ENCODE measurements at regions not wholly inside any gene's neighbourhood (a gene's known extent, or its start where the extent isn't known, plus 50 kb on each side); places are given as distances from the start of the nearest gene placed in this dataset.
"Not testable (repeated sequence)": the region's sequence is repeated elsewhere in the genome, so short reads cannot be mapped to it uniquely, and the experiment has no call there.

GRCh38 chr9:28984016-28984415 is 1410.7 kb upstream of the C9orf72 start:
- no peaks in the 10 kb centered on the region for H4K20me1 ChIP-seq (ENCODE audit: insufficient read depth, low read length)
- H2AFZ ChIP-seq (ENCODE audit: low read depth, low read length) = no peak overlapping the region
- no peaks in the 10 kb centered on the region for H3K27me3 ChIP-seq (ENCODE audit: low read depth, low read length)
- no peak overlapping the region for H3K4me2 ChIP-seq (ENCODE audit: low read length)
- no peak overlapping the region for H3K27ac ChIP-seq (ENCODE audit: low read length)
- no peak overlapping the region for H3K9ac ChIP-seq (ENCODE audit: low read length)
- H3K79me2 ChIP-seq (ENCODE audit: low read length) = no peaks in the 10 kb centered on the region
- H3K9me3 ChIP-seq (ENCODE audit: insufficient read depth, low read length) = no peaks in the 10 kb centered on the region
- H3K4me1 ChIP-seq (ENCODE audit: low read length) = no peaks in the 10 kb centered on the region
- no peak overlapping the region for H3K4me3 ChIP-seq (ENCODE audit: low read length)
- H3K36me3 ChIP-seq (replicated peaks; ENCODE audit: low read depth, low read length) = no peaks in the 10 kb centered on the region
- no peak for TF ChIP-seq EZH2phosphoT487 (IDR thresholded peaks at IDR 0.05; ENCODE audit: low read depth)

GRCh38 chr9:28990009-28990408 is 1416.7 kb upstream of the C9orf72 start:
- H3K27me3 ChIP-seq (ENCODE audit: low read depth, low read length); H2AFZ ChIP-seq (ENCODE audit: low read depth, low read length); H4K20me1 ChIP-seq (ENCODE audit: insufficient read depth, low read length); H3K79me2 ChIP-seq (ENCODE audit: low read length); H3K4me1 ChIP-seq (ENCODE audit: low read length); H3K4me2 ChIP-seq (ENCODE audit: low read length); H3K4me3 ChIP-seq (ENCODE audit: low read length); H3K9ac ChIP-seq (ENCODE audit: low read length); H3K36me3 ChIP-seq (replicated peaks; ENCODE audit: low read depth, low read length); H3K27ac ChIP-seq (ENCODE audit: low read length); H3K9me3 ChIP-seq (ENCODE audit: insufficient read depth, low read length): not testable (repeated sequence)

DNA sequence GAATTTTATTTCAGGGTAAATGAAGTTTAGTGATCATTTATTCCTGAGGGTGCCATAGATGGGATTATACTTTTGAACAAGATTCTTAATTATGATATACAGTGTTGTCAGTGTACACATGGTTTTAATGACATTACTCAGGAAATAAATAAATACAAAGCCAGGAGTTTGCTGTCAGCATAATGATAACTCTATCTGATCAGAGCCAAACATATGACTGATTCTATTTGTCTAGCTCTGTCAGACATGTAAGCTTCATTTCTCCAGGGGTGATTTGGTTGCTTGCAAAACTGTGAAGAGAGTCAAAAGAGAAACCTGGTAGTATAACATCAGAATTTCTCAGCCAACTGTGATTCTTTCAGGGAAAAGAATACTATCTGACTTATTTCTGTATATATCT is 1425.8 kb upstream of the C9orf72 start:
- Histone ChIP-seq H3K4me2 (ENCODE audit: low read length) (no peak overlapping the region), H2AFZ (ENCODE audit: low read depth, low read length) (no peak overlapping the region), H3K27ac (ENCODE audit: low read length) (no peak overlapping the region), H3K36me3 (replicated peaks; ENCODE audit: low read depth, low read length) (no peaks in the 10 kb centered on the region), H3K27me3 (ENCODE audit: low read depth, low read length) (no peaks in the 10 kb centered on the region), H3K4me3 (ENCODE audit: low read length) (no peak overlapping the region), H3K79me2 (ENCODE audit: low read length) (no peaks in the 10 kb centered on the region), H3K9me3 (ENCODE audit: insufficient read depth, low read length) (no peaks in the 10 kb centered on the region), H3K4me1 (ENCODE audit: low read length) (no peaks in the 10 kb centered on the region), H3K9ac (ENCODE audit: low read length) (no peak overlapping the region), H4K20me1 (ENCODE audit: insufficient read depth, low read length) (no peaks in the 10 kb centered on the region)
- TF ChIP-seq, protein P1, sequence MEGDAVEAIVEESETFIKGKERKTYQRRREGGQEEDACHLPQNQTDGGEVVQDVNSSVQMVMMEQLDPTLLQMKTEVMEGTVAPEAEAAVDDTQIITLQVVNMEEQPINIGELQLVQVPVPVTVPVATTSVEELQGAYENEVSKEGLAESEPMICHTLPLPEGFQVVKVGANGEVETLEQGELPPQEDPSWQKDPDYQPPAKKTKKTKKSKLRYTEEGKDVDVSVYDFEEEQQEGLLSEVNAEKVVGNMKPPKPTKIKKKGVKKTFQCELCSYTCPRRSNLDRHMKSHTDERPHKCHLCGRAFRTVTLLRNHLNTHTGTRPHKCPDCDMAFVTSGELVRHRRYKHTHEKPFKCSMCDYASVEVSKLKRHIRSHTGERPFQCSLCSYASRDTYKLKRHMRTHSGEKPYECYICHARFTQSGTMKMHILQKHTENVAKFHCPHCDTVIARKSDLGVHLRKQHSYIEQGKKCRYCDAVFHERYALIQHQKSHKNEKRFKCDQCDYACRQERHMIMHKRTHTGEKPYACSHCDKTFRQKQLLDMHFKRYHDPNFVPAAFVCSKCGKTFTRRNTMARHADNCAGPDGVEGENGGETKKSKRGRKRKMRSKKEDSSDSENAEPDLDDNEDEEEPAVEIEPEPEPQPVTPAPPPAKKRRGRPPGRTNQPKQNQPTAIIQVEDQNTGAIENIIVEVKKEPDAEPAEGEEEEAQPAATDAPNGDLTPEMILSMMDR (IDR thresholded peaks at IDR 0.05; ENCODE audit: low read depth, low read length) = no peak
- TF ChIP-seq EZH2phosphoT487 (IDR thresholded peaks at IDR 0.05; ENCODE audit: low read depth) = no peak

DNA sequence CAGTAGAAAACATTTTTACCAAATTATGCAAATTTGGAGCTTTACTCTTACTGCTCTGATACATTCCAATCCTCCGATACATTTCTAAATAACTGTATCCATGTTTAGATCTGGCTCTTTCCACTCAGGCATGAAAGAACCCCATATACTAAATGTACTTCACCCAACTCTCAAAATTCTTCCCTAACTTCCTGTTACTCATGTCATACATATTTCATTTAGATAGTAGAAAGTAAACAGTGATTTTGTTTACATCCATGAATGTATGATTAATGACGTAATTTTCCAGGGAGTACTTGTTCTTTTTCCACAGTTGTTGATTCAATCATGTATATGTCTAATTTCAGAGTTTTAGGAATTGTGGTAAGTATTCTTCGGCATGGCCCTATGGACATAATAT is 1426.5 kb upstream of the C9orf72 start:
- H3K9ac ChIP-seq (ENCODE audit: low read length) = no peak overlapping the region
- H3K4me1 ChIP-seq (ENCODE audit: low read length) = no peaks in the 10 kb centered on the region
- H3K79me2 ChIP-seq (ENCODE audit: low read length) = no peaks in the 10 kb centered on the region
- no peaks in the 10 kb centered on the region for H3K36me3 ChIP-seq (replicated peaks; ENCODE audit: low read depth, low read length)
- H3K4me3 ChIP-seq (ENCODE audit: low read length) = no peak overlapping the region
- H4K20me1 ChIP-seq (ENCODE audit: insufficient read depth, low read length) = no peaks in the 10 kb centered on the region
- H2AFZ ChIP-seq (ENCODE audit: low read depth, low read length) = no peak overlapping the region
- H3K27me3 ChIP-seq (ENCODE audit: low read depth, low read length) = no peaks in the 10 kb centered on the region
- no peak overlapping the region for H3K4me2 ChIP-seq (ENCODE audit: low read length)
- no peak for TF ChIP-seq EZH2phosphoT487 (IDR thresholded peaks at IDR 0.05; ENCODE audit: low read depth)
- TF ChIP-seq, protein P1 (IDR thresholded peaks at IDR 0.05; ENCODE audit: low read depth, low read length) = no peak
- H3K9me3 ChIP-seq (ENCODE audit: insufficient read depth, low read length) = no peaks in the 10 kb centered on the region
- H3K27ac ChIP-seq (ENCODE audit: low read length) = no peak overlapping the region

DNA sequence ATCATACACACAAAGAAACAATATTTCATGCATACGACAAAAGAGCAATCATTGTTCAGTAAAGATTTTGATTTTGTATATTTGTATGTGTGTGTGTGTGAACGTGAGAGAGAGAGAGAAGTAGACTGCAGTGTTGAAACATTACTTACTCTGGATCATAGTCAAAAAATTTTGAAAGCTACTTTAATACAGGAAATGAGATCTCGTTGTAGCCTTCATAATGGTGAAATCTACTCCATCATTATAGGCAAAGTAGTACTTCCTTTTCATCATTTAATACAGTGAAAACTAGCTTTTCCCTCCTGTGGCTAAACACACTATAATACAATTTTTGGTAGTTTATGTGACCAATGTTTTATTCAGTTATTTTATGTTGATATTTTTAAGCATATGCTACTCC is 1427.7 kb upstream of the C9orf72 start:
- H3K4me3 ChIP-seq (ENCODE audit: low read length) = no peak overlapping the region
- no peaks in the 10 kb centered on the region for H3K36me3 ChIP-seq (replicated peaks; ENCODE audit: low read depth, low read length)
- no peak overlapping the region for H2AFZ ChIP-seq (ENCODE audit: low read depth, low read length)
- no peaks in the 10 kb centered on the region for H3K4me1 ChIP-seq (ENCODE audit: low read length)
- no peak overlapping the region for H3K4me2 ChIP-seq (ENCODE audit: low read length)
- H4K20me1 ChIP-seq (ENCODE audit: insufficient read depth, low read length) = no peaks in the 10 kb centered on the region
- no peaks in the 10 kb centered on the region for H3K79me2 ChIP-seq (ENCODE audit: low read length)
- no peaks in the 10 kb centered on the region for H3K9me3 ChIP-seq (ENCODE audit: insufficient read depth, low read length)
- H3K27ac ChIP-seq (ENCODE audit: low read length) = no peak overlapping the region
- no peak for TF ChIP-seq EZH2phosphoT487 (IDR thresholded peaks at IDR 0.05; ENCODE audit: low read depth)
- TF ChIP-seq, protein P1 (IDR thresholded peaks at IDR 0.05; ENCODE audit: low read depth, low read length) = no peak
- H3K27me3 ChIP-seq (ENCODE audit: low read depth, low read length) = no peaks in the 10 kb centered on the region
- H3K9ac ChIP-seq (ENCODE audit: low read length) = no peak overlapping the region
